ENCODE measurements at regions not wholly inside any gene's neighbourhood (a gene's known extent, or its start where the extent isn't known, plus 50 kb on each side); places are given as distances from the start of the nearest gene placed in this dataset.

- Histone ChIP-seq H3K14ac (ENCODE audit: insufficient read depth, low read length) (no peak overlapping the region), H3K27ac (ENCODE audit: insufficient read length, low read depth, low read length) (no peak overlapping the region), H3K27me3 (ENCODE audit: insufficient read depth, low read length) (no peaks in the 10 kb centered on the region), H3K18ac (ENCODE audit: insufficient read length, low read depth, low read length) (no peak overlapping the region), H3K79me1 (ENCODE audit: insufficient read depth, low read depth, low read length, poor library complexity, severe bottlenecking) (no peaks in the 10 kb centered on the region), H2BK15ac (ENCODE audit: low read depth, low read length) (no peak overlapping the region), H2BK120ac (ENCODE audit: low read depth, low read length, poor library complexity, severe bottlenecking) (no peak overlapping the region), H3K4me1 (ENCODE audit: insufficient read depth, low read length) (peaks cover 3% of the 10 kb centered on the region; the same call in 1 of the 2 replicates), H3T11ph (ENCODE audit: low read length) (no peak overlapping the region), H3K56ac (ENCODE audit: insufficient read length, low read depth, low read length) (no peak overlapping the region), H2BK20ac (ENCODE audit: low read depth, low read length, poor library complexity, severe bottlenecking) (no peak overlapping the region), H2BK12ac (ENCODE audit: insufficient read length, low read depth, low read length) (no peak overlapping the region), H3K79me2 (ENCODE audit: insufficient read depth, low read length) (no peaks in the 10 kb centered on the region), H3K4ac (ENCODE audit: low read depth, low read length) (no peak overlapping the region), H2AFZ (ENCODE audit: low read length) (no peak overlapping the region), H2BK5ac (ENCODE audit: insufficient read length, low read length) (no peak overlapping the region), H3K23me2 (ENCODE audit: insufficient read length, low read depth, low read length, poor library complexity, severe bottlenecking) (no peaks in the 10 kb centered on the region), H3K23ac (ENCODE audit: insufficient read length, low read depth, low read length) (no peak overlapping the region), H4K20me1 (ENCODE audit: control insufficient read depth, insufficient read depth, insufficient read length) (no peaks in the 10 kb centered on the region), H4K8ac (replicated peaks; ENCODE audit: insufficient read length, low read depth, low read length) (no peak overlapping the region), H2AK5ac (ENCODE audit: insufficient read length, low read length) (no peak overlapping the region), H3K9me3 (ENCODE audit: control insufficient read depth, low read depth, low read length) (no peaks in the 10 kb centered on the region), H3K4me2 (ENCODE audit: insufficient read depth, insufficient read length, low read length) (no peak overlapping the region), H4K91ac (ENCODE audit: insufficient read length, low read depth, low read length) (no peak overlapping the region), H3K9ac (ENCODE audit: extremely low read depth, insufficient read length, low read length) (no peak overlapping the region), H4K5ac (ENCODE audit: insufficient read length, low read depth, low read length) (no peak overlapping the region)
- no peak for DNase-seq
- Mint-ChIP-seq H3K4me3 (no peak overlapping the region), H3K27me3 (ENCODE audit: low read depth) (peaks cover 5% of the 10 kb centered on the region), H3K9me3 (peaks cover 0 to 3% of the 10 kb centered on the region in 2 experiments; a peak in 1 of 5 replicates), H3K4me1 (peaks cover 13 to 14% of the 10 kb centered on the region in 2 experiments), H3K27ac (no peak overlapping the region), H3K36me3 (ENCODE audit: insufficient read depth in 1 of 3, low read depth in 3 of 3) (no peaks in the 10 kb centered on the region)
- no CpG with 5 or more reads among the region's 8 CpGs for whole genome bisulfite sequencing (ENCODE audit: extremely low coverage, insufficient read length, low lambda C conversion rate)
- no peak for TF ChIP-seq CTCF (conservative IDR thresholded peaks at IDR 0.05)
Observed at GRCh38 chr1:25031601-25031965, 101.5 kb upstream of the RUNX3 start.

All from H9 (cell line).